NCI-H1092 (cell line): ENCODE measurements at regions not wholly inside any gene's neighbourhood (a gene's known extent, or its start where the extent isn't known, plus 50 kb on each side); places are given as distances from the start of the nearest gene placed in this dataset.
A peak's percentile ranks its signal among the peaks of the same experiment; 100 is the strongest.
"Not testable (repeated sequence)": the region's sequence is repeated elsewhere in the genome, so short reads cannot be mapped to it uniquely, and the experiment has no call there.

Source experiments
- DNase-seq: peaks from one replicate; lab custom pipeline; 2025; lab: John Stamatoyannopoulos, UW

GRCh38 chr1:194068446-194069167 lies 882.2 kb upstream of the B3GALT2 start:
- no peak for DNase-seq

- DNase-seq: no peak
These were observed 881.4 kb upstream of the B3GALT2 start for GRCh38 chr1:194067772-194068171.

- no peak for DNase-seq
These were observed 876.5 kb upstream of the B3GALT2 start for GRCh38 chr1:194062962-194063361.

DNA sequence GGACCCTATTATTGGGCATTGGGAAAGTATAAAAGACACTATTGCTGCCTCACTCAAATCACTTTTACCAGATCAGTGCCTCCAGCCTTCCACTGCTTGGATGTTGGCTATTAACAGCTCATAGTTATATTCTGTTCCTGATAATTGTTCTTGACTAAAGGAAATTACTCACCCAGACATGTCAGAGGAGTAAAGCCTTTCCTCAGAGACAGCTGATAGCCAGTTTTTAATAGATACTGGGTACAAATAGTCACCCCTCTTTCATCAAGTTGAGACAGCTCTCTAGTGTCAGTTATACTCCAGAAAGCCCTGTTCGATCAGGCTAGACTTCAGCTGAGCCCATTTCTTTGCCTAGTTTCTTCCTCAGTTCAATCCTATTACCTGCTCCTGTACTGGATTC lies 876.1 kb upstream of the B3GALT2 start:
- DNase-seq: no peak

- DNase-seq: no peak
These were observed 874.1 kb upstream of the B3GALT2 start for GRCh38 chr1:194060481-194060880.

DNA sequence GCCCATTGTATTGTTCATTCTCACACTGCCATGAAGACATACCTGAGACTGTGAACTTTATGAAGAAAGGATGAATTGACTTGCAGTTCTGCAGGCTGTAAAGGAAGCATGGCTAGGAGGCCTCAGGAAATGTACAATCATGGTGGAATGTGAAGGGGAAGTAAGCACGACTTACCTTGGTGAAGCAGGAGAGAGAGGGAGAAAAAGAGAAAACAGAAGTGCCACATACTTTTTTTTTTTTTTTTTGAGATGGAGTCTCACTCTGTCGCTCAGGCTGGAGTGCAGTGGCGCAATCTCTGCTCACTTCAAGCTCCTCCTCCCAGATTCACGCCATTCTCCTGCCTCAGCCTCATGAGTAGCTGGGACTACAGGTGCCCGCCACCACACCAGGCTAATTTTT lies 871.9 kb upstream of the B3GALT2 start:
- DNase-seq: not testable (repeated sequence)

DNA sequence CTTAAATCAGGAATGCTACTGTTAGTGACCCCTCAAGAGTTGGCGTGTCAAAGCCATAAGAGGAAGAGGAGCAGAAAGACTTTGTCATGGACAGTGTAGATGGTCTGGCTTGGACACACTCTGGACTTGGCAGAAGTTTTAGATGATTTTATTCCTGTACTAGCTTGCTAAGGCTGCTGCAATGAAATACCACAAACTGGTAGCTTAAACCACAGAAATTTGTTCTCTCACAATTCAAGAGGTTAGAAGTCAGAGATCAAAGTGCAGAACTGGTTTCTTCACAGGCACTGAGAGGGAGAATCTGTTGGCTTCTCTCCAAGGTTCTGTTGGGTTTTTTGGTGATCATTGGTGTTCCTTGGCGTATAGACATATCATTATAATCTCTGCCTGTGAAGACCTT lies 869.8 kb upstream of the B3GALT2 start:
- no peak for DNase-seq

- no peak for DNase-seq
These were observed 869.1 kb upstream of the B3GALT2 start for GRCh38 chr1:194055536-194055935.

GRCh38 chr1:194052514-194053338 lies 866.3 kb upstream of the B3GALT2 start:
- no peak for DNase-seq

GRCh38 chr1:194047921-194048320 lies 861.5 kb upstream of the B3GALT2 start:
- DNase-seq: no peak

- no peak for DNase-seq
These were observed 860.8 kb upstream of the B3GALT2 start for GRCh38 chr1:194047206-194047605.

DNA sequence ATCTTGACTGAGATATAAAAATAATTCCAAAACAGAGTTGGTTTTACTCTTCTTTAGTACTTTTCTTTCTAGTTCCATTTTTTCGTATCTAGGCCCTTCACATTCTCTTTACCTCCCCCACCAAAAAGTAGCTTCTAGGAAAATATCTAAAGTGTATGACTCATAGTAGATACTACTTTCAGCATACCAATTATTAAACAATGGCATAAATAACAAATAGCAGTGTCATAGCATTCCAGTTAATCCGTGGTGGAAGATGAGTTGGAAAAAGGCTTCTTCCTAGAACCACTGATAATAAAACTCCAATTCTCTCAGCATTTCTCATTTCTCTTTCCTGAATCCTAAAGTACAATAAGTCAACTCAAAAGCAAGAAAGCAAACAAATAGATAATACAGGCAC lies 859.0 kb upstream of the B3GALT2 start:
- no peak for DNase-seq

DNA sequence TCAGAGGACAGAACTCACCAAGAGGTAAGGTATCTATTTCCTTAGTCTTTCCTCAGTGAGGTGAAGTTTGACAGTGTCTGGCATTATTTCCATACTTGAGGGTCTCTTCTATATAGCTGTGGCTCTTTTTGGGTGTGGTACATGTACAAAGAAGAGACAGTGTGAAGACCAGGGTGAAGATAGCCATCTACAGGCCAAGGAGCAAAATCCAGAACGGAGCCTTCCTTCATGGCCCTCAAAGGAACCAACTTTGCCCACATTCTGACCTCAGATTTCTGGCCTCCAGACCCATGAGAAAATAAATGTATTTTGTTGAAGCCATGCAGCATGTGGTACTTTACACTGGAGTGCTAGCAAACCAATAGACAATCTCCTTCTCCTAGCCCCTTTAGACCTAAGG lies 858.5 kb upstream of the B3GALT2 start:
- DNase-seq: no peak

DNA sequence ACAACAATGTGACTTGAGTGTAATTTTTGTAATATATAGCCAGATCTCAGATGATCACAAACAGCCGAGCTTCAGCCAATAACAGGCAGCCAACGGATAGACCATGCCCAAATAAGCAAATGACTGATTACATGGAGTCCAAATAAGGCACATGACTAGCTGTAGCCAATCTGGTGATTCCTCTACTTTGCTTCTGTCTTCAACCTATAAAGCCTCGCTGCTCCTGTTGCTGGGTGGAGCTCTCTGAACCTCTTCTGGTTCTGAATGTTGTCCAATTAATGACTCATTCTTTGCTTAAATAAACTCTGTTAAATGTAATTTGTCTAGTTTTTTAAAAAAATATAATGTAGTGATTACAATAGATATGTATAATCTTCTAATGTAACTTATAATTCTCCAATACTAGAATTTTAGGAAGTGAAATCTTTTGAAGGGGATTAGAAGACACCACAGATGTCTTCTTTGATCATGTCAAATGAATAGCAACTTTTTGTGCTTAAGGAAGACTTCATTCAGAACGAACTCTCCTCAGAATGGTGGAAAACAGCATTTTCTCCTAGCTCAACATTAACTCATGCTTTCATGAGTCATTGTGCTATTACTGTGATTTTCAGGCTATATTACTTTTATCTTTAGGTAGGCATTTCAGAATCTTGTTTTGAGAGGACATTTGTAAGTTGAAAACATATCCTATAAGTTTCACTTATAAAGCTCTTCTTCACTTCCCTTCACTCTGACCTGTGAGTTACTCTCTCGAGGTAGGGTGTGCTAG lies 857.8 kb upstream of the B3GALT2 start:
- DNase-seq: no peak

DNA sequence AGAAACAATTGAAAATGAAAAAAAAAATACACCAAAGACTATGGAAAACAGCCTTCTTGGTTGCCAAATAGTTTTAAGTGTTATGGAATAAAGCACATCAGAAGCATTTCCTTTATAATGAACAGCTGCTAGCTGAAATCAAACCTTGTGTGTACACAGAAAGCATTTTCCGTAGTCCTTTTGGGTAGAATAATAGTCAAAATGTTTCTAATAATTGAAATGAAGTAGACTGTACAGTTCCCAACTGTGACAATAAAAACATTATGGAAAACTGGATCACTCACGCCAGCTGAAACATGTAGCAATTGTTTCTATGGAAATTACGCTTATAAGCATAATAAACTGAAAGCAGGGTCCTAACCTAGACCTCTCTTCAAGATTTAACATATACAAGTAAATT lies 856.3 kb upstream of the B3GALT2 start:
- DNase-seq: no peak

DNA sequence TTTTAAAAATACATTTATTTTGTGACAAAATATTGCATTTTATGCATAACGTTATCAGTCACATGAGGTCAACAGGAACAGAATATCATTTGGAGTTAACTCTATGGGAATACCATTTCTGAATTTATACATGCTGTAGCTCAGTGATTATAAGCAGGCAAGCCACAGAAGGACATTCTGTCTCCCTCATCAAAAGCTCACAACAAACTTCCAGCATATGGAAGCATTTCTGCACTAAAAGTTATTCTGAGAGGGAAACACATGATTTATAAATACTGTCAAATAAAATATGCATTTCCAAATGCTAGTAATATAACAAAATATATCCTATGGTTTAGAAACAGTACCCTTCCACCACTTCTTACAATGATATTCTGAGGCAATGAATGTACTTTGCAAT lies 854.1 kb upstream of the B3GALT2 start:
- no peak for DNase-seq

DNA sequence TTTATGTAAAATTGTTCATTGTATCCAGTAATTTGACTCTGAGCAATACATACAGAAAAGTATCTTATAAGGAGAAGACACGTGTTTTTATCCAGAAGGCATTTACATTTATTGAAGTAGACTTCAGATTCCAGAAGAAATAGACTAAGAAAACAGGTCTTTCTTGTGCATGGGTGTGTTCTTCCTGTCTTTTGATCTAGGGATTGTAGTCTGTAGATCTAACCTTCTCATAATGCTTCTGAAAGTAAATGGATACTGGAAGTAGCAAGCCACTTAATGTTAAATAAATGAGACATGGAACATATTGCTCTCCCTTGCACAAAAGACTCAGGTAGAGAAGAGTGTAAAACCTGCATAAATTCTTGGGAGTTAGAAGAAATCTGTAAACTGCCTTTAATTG lies 853.2 kb upstream of the B3GALT2 start:
- no peak for DNase-seq

- DNase-seq: no peak
These were observed 847.2 kb upstream of the B3GALT2 start for GRCh38 chr1:194033646-194034045.

DNA sequence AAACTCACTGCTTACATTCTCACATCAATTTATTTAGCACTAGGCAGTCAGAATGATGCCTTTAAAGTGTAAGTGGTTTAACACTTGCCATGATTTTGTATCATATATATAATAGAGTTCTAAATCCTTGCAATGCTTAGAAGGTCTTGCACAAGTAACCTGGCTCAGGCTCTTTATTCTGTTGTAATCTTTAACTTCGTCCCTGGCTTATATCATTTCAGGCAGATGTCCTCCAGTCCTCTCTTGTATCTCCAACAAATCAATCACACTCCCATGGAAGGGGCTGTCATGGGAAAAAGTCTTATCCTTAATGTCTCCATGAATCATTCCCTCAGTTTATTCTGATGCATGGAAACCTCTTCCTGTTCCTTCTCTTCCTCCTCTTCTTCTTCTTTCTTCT lies 841.6 kb upstream of the B3GALT2 start:
- no peak for DNase-seq

GRCh38 chr1:194026422-194026821 lies 840.0 kb upstream of the B3GALT2 start:
- DNase-seq: no peak

- peak; percentile 14 for DNase-seq
These were observed 838.2 kb upstream of the B3GALT2 start for GRCh38 chr1:194024659-194025058.

DNA sequence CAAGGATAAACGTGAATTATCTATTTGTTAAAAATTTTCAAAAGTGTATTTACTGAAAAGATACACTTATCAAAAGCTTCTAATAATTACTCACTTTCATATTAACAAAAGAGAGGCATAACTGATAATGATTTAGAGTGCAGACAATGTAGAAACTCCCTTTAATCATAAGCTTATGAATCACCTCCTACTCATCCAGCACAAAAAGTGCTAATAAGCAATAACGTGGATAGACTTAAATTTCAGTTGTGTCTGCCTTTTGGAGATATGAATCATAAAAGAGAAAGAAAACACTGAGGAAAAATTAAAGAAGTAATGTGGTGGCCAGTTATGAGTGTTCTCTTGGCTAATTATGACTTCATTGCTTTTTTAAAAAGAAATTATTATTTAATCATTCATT lies 827.6 kb upstream of the B3GALT2 start:
- no peak for DNase-seq

GRCh38 chr1:194013561-194013960 lies 827.1 kb upstream of the B3GALT2 start:
- no peak for DNase-seq
